ENCODE measurements at regions not wholly inside any gene's neighbourhood (a gene's known extent, or its start where the extent isn't known, plus 50 kb on each side); places are given as distances from the start of the nearest gene placed in this dataset.

DNA sequence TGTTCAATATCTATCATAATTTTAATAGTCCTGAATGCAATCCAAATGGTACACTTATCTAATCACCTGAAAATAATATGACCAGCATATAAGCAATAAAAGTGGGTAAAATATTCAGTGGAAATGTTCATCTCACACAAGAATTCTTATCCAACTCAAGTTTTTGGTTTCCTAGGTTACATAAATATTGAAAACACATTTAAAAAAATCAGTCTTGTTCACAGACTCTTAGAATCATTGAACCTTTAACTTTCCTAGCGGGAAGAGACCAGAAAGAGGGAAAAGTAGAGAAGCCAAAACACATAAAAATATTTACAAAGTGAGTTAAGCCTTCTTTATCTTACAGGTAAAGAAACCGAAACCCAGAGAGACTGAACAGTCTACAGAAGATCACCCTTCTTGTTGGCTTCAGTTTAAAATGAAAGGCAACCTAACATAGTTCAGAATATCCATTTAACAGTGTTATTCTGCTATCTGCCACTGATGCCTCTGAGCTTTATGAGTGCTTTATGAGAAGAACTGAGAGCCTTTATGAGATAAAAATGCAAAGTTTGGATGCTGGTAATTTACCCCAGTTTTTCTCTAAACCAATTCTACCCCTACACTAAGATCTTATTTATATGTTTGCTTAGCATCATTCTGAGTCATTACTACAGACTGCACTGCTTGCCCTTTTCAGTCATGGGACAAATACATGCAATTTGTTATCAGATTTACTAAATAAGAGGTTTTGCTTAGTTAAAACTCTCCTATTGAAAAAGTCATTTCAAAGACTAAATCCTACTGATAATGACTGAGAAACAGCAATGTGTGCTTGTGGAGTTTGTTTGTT lies 453.3 kb upstream of the INTU start:
- Histone ChIP-seq H3K9me3 (ENCODE audit: insufficient read depth, low read length, severe bottlenecking) (no peaks in the 10 kb centered on the region), H2AFZ (ENCODE audit: low read depth, low read length) (no peak overlapping the region), H3K4me1 (ENCODE audit: insufficient read depth, low read length) (no peaks in the 10 kb centered on the region), H3K36me3 (ENCODE audit: insufficient read depth, low read length) (no peaks in the 10 kb centered on the region), H4K20me1 (ENCODE audit: insufficient read depth, low read length) (no peaks in the 10 kb centered on the region), H3K9ac (ENCODE audit: low read depth, low read length) (no peak overlapping the region), H3K27me3 (ENCODE audit: insufficient read depth, low read length, poor library complexity) (no peaks in the 10 kb centered on the region), H3K4me3 (ENCODE audit: low read depth in 1 of 2, low read length in 2 of 2) (no peak overlapping the region), H3K79me2 (ENCODE audit: insufficient read depth, low read length) (no peaks in the 10 kb centered on the region), H3K27ac (ENCODE audit: low read length) (no peak overlapping the region), H3K4me2 (ENCODE audit: insufficient read depth, low read length) (no peak overlapping the region)
- DNase-seq (no peak), ATAC-seq (ENCODE audit: insufficient read depth, low read depth) (no peak)
- TF ChIP-seq, protein P1, sequence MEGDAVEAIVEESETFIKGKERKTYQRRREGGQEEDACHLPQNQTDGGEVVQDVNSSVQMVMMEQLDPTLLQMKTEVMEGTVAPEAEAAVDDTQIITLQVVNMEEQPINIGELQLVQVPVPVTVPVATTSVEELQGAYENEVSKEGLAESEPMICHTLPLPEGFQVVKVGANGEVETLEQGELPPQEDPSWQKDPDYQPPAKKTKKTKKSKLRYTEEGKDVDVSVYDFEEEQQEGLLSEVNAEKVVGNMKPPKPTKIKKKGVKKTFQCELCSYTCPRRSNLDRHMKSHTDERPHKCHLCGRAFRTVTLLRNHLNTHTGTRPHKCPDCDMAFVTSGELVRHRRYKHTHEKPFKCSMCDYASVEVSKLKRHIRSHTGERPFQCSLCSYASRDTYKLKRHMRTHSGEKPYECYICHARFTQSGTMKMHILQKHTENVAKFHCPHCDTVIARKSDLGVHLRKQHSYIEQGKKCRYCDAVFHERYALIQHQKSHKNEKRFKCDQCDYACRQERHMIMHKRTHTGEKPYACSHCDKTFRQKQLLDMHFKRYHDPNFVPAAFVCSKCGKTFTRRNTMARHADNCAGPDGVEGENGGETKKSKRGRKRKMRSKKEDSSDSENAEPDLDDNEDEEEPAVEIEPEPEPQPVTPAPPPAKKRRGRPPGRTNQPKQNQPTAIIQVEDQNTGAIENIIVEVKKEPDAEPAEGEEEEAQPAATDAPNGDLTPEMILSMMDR (IDR thresholded peaks at IDR 0.05; ENCODE audit: borderline replicate concordance, extremely low read depth, low read length, poor library complexity, severe bottlenecking): no peak
- TF ChIP-seq EZH2 (IDR thresholded peaks at IDR 0.05; ENCODE audit: borderline replicate concordance, low read depth, low read length, severe bottlenecking): no peak

GRCh38 chr4:127181001-127181400 lies 451.8 kb upstream of the INTU start:
- Histone ChIP-seq H3K9me3 (ENCODE audit: insufficient read depth, low read length, severe bottlenecking) (no peaks in the 10 kb centered on the region), H3K9ac (ENCODE audit: low read depth, low read length) (no peak overlapping the region), H3K27me3 (ENCODE audit: insufficient read depth, low read length, poor library complexity) (no peaks in the 10 kb centered on the region), H3K4me1 (ENCODE audit: insufficient read depth, low read length) (no peaks in the 10 kb centered on the region), H3K79me2 (ENCODE audit: insufficient read depth, low read length) (no peaks in the 10 kb centered on the region), H4K20me1 (ENCODE audit: insufficient read depth, low read length) (no peaks in the 10 kb centered on the region), H3K27ac (ENCODE audit: low read length) (no peak overlapping the region), H3K4me3 (ENCODE audit: low read depth in 1 of 2, low read length in 2 of 2) (no peak overlapping the region), H2AFZ (ENCODE audit: low read depth, low read length) (no peak overlapping the region), H3K36me3 (ENCODE audit: insufficient read depth, low read length) (no peaks in the 10 kb centered on the region), H3K4me2 (ENCODE audit: insufficient read depth, low read length) (no peak overlapping the region)
- DNase-seq (no peak), ATAC-seq (ENCODE audit: insufficient read depth, low read depth) (no peak)
- TF ChIP-seq, protein P1 (IDR thresholded peaks at IDR 0.05; ENCODE audit: borderline replicate concordance, extremely low read depth, low read length, poor library complexity, severe bottlenecking): no peak
- TF ChIP-seq EZH2 (IDR thresholded peaks at IDR 0.05; ENCODE audit: borderline replicate concordance, low read depth, low read length, severe bottlenecking): no peak

- no peak overlapping the region for H3K4me3 ChIP-seq (ENCODE audit: low read depth in 1 of 2, low read length in 2 of 2)
- no peak overlapping the region for H3K27ac ChIP-seq (ENCODE audit: low read length)
- H3K4me1 ChIP-seq (ENCODE audit: insufficient read depth, low read length): no peaks in the 10 kb centered on the region
- ATAC-seq (ENCODE audit: insufficient read depth, low read depth) (no peak), DNase-seq (no peak)
- H3K79me2 ChIP-seq (ENCODE audit: insufficient read depth, low read length): no peaks in the 10 kb centered on the region
- H3K9ac ChIP-seq (ENCODE audit: low read depth, low read length): no peak overlapping the region
- H3K9me3 ChIP-seq (ENCODE audit: insufficient read depth, low read length, severe bottlenecking): no peaks in the 10 kb centered on the region
- no peaks in the 10 kb centered on the region for H3K27me3 ChIP-seq (ENCODE audit: insufficient read depth, low read length, poor library complexity)
- TF ChIP-seq, protein P1 (IDR thresholded peaks at IDR 0.05; ENCODE audit: borderline replicate concordance, extremely low read depth, low read length, poor library complexity, severe bottlenecking): no peak
- TF ChIP-seq EZH2 (IDR thresholded peaks at IDR 0.05; ENCODE audit: borderline replicate concordance, low read depth, low read length, severe bottlenecking): no peak
- no peaks in the 10 kb centered on the region for H4K20me1 ChIP-seq (ENCODE audit: insufficient read depth, low read length)
- no peak overlapping the region for H2AFZ ChIP-seq (ENCODE audit: low read depth, low read length)
- H3K36me3 ChIP-seq (ENCODE audit: insufficient read depth, low read length): no peaks in the 10 kb centered on the region
- no peak overlapping the region for H3K4me2 ChIP-seq (ENCODE audit: insufficient read depth, low read length)
Observed at GRCh38 chr4:127182687-127183086, 450.1 kb upstream of the INTU start.
